HS-27A (cell line): ENCODE measurements at regions not wholly inside any gene's neighbourhood (a gene's known extent, or its start where the extent isn't known, plus 50 kb on each side); places are given as distances from the start of the nearest gene placed in this dataset.
"Not testable (repeated sequence)": the region's sequence is repeated elsewhere in the genome, so short reads cannot be mapped to it uniquely, and the experiment has no call there.

ENCODE experiments used
- DNase-seq: peaks from one replicate; pipeline ENCODE4 v3.0.0-alpha.2; 2012; ENCODE audit warnings: low read depth, missing footprints

- no peak for DNase-seq
Observed at GRCh38 chr13:23947893-23948292, 50.6 kb upstream of the C1QTNF9B start.

GRCh38 chr13:23949200-23949599, 51.9 kb upstream of the C1QTNF9B start:
- no peak for DNase-seq

DNA sequence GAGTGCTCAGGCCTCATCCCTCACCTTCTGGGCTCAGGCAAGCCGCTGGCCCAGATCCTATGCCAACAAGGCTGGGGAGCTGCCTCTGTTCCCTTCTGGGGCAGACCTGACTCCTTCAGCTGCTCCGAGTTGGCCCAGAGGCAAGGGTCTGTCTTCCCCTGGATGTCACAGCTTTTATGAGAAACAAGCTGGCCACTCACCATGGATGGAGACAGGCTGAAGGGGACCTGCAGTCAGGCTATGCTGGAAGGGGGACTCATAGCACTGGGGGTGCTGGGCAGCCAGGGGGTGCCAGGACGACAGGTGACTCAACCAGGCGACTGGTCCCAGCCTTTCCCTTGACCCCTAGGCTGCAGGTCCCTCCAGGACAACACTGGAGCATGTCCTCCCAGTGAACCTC, 52.4 kb upstream of the C1QTNF9B start:
- DNase-seq = no peak

DNA sequence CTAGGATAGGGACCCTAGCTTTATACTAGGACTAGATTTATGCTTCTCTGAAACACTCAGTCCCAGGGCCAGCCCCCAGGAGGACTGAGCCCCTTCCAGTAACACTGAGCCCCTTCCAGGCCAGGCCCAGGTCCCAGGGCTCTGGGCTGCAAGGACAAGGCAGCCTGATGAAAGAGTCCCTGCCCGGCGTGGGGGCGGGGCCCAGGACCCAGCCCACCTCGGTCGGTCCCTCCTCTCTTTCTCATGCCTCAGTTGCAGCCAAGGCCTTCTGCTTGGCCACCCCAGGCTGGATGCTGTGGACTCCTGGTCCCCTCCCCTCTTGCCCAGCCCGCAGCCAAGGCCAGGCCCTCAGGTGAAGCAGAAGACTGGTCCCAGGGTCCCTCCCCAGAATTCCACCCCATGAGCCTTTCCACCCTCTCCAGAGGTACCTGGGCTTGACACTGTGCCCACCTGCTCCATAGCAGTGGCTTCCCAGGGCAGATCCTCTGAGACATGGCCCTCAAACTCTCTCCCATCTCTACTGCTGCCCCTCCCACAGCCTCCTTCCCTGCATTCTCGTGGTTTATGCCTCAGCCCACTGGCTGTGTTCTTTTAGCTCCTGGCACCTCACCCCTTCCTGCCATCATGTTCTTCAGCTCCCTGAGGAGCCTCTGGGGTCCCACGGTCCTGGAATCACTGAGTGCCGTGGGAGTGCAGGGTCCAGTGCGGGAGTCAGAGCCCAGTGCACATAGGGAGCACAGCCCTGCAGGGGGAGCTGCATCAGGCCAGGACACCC, 53.6 kb upstream of the C1QTNF9B start:
- DNase-seq = no peak

DNA sequence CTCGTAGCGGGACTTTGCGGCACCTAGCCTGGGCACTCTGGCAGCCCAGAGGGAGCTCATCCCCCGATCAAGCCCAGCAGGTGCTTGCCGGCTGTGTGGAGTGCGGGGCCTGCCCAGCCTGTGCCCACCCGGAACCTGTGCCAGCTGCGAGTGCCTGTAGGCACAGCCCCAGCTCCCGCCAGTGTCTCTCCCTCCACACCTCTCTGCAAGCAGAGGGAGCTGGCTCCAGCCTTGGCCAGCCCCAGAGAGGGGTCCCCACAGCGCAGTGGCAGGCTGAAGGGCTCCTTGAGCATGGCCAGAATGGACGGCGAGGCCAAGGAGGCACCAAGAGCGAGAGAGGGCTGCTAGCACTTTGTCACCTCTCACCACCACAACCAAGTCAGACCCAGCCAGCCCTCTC, 55.5 kb upstream of the C1QTNF9B start:
- DNase-seq = no peak

DNA sequence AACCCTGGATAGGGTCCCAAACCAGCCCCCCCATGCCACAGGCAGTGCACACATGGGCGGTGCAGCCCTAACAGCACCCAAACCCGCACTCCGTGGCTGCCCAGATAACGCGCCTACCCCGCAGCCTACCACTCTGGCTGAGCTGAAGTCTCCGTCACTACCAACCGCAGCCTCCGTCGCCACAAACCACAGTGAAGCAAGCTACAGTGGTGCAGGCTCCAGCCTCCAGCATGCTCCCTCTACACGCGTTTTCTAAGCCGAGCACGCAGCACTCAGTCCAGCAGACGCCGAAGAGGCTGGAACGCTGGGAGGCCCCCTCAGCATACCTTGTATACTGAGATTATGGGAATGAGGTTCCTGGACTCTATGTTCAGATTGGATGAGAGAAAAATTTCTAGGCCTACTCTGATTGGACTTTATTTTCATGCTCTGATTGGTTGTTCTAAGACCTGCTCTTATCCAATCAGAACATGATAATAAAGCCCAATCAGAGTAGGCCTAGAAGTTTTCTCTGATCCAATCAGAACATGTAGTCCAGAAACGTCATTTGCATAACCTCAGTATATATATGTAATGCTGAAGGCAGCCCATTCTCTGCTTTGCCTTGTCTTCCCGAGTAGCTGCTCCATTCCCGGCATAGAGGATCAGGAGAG, 56.7 kb upstream of the C1QTNF9B start:
- no peak for DNase-seq

GRCh38 chr13:23955064-23955463, 57.8 kb upstream of the C1QTNF9B start:
- no peak for DNase-seq

- DNase-seq = no peak
Observed at GRCh38 chr13:23956106-23956505, 58.8 kb upstream of the C1QTNF9B start.

DNA sequence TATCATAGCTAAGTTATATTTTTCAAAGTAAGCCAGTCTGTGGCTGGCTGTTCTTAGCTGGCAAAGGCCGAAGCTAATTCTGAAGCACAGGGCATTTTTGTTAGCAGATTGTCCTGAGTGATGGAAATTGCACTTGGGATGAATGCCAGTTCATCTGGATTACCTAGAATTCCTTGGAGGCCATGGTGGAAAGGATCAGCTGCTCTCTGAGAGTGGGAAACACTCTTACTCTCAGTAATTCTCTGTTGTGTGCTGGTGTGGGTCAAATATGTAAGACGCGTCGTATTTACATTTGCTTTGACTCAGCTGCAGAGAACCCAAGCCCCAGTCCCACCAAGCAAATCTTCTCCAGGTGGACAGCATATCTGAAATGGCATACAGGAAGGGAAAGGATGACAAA, 60.7 kb upstream of the C1QTNF9B start:
- no peak for DNase-seq

- no peak for DNase-seq
Observed at GRCh38 chr13:23959231-23959862, 62.0 kb upstream of the C1QTNF9B start.

DNA sequence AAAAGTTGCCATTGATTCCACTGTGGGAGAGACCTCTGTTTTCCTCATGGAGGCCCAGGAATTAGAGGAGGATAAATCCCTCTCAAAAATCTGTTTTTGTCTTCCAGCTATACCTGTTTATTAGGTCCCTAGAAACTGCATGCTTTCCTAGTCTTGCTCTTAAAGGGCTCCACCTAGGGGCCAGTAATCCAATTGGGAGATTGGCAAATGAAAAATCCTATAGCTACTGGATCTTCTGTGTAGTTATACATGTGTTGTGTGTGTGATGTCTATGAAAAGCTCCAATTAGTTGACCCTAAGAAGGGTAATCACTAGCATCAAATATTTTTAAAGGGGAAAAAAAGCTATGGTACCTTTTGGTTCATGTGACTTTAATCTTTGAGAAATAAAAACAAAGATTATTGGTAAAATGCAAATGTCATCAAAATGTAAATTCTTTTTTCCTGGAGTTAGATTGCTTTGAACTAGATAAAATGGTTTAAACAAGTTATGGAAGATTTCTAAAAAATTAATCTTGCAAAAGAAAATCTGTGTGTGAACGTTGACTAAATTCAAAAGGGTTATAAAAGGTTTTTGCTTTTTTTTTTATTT, 63.4 kb upstream of the C1QTNF9B start:
- DNase-seq = no peak

- no peak for DNase-seq
Observed at GRCh38 chr13:23963184-23963931, 66.1 kb upstream of the C1QTNF9B start.

- DNase-seq = no peak
Observed at GRCh38 chr13:23963947-23964346, 66.6 kb upstream of the C1QTNF9B start.

DNA sequence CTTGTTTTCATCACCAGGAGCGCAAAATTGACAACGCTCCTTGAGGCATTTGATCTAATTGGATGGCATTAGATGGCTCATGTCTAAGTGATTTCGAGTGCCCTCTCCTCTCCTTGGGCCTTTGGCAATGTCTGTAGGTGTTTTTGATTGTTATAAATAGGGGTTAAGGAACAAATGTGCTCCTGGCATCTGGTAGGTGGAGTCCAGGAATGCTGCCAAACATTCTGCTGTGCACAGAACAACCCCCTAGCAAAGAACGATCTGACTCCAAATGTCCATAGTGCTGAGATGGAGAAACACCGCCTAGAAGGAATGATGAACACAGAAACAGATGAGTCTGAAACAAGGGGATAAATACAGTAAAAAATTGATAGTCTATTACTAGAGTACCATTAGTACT, 68.0 kb upstream of the C1QTNF9B start:
- no peak for DNase-seq

GRCh38 chr13:23966221-23966690, 69.0 kb upstream of the C1QTNF9B start:
- DNase-seq = no peak

DNA sequence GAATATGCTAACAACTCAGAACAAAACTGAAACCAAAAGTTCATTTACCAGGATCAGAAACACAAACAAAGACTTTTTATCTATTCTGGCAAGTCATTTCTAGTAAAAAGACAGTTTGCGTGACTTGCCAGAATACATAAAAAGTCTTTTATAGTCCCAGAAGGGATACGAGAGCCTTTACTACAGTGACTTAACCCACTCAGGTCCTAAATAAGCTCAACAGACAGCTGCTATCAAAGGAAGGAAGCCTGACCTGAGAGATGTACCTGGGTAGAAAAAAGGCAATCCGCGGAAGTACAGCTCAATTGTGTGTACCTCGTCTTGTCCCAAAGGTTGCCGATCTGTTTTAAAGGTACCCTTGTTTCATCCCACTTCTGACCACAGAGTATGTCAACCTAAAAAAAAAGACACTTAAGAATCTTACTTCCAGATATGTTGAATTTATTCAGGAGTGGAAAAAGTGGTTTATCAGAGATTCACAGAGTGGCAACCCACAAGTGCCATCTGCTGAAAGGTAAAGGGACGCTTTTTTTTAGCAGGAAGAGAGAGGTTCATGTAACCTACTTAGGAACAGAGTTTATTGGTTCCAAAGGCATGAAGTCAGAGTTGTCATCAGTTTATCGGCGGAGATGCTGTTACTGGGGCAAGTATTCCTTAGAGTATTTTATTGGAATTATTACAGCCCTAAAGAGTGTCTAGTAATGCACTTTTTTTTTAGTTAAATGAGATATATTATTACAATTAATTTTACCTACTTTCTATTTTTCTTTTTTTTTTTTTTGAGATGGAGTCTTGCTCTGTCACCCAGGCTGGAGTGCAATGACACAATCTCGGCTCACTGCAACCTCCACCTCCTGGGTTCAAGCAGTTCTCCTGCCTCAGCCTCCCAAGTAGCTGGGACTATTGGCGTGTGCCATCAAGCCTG, 69.7 kb upstream of the C1QTNF9B start:
- no peak for DNase-seq

DNA sequence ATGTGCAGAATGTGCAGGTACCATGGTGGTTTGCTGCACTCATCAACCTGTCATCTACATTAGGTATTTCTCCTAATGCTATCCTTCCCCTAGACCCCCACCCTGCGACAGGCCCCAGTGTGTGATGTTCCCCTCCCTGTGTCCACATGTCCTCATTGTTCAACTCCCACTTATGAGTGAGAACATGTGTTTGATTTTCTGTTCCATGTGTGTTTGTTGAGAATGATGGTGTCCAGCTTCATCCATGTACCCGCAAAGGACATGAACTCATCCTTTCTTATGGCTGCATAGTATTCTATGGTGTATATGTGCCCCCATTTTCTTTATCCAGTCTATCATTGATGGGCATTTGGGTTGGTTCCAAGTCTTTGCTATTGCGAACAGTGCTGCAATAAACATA, 70.5 kb upstream of the C1QTNF9B start:
- not testable (repeated sequence) for DNase-seq

DNA sequence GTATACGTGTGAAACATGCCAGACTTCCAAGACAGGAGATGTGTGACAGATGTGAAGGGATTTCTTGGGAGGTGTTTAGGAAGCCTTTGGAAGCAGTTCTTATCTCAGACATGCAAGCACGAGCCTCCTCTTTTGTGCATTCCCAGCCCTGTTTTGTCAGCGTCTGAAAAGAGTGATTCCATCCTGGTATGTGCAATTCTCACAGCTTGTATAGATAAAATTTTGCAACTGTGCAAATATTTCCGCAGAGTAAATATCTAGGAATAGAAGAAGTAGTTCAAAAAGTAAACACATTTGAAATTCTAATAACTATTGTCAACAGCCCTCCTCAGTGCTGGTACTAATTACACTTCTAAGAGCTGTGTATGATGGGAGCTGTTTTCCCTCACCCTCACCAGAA, 72.3 kb upstream of the C1QTNF9B start:
- DNase-seq = no peak

DNA sequence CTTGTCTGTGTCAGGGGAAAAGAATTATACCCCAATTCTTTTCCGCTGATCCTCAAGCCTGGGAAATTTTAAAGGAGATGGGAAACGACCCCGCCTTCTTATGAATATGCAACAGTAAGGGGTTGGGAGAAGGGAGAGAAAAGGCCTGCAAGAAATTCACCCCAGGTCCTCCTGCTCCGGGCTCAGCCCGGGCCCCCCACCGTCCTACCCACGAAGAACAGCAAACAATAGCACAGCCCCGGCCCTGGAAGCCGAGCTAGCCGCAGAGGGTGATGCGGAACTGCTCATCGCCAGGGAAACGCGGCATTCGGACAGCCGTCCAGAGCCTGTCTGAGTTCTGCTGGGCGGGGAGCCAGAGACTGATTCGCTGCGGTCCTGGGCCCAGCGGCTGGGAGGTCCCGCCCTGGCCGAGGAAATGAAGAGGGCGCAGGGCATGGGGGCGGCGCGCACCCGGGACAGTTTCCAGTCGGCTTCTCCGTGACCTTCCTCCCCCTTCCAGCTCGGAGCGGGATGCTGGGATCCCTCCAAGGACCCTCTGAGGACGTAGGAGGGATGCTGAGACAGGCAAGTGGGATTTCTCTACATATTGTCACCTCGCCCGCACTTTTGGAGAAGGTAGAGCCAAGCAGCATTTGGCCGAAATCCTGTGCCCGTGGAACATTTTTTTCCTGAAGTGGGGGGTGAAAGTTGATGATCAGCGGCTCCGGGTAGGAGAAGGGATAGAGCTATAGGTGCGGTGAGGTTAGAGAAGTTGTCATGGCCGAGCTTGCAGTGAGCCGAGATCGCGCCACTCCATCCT, 82.3 kb upstream of the C1QTNF9B start:
- no peak for DNase-seq

- DNase-seq = no peak
Observed at GRCh38 chr13:23980160-23980551, 82.9 kb upstream of the C1QTNF9B start.
